ENCODE measurements at regions not wholly inside any gene's neighbourhood (a gene's known extent, or its start where the extent isn't known, plus 50 kb on each side); places are given as distances from the start of the nearest gene placed in this dataset.
"Not testable (repeated sequence)": the region's sequence is repeated elsewhere in the genome, so short reads cannot be mapped to it uniquely, and the experiment has no call there.

DNA sequence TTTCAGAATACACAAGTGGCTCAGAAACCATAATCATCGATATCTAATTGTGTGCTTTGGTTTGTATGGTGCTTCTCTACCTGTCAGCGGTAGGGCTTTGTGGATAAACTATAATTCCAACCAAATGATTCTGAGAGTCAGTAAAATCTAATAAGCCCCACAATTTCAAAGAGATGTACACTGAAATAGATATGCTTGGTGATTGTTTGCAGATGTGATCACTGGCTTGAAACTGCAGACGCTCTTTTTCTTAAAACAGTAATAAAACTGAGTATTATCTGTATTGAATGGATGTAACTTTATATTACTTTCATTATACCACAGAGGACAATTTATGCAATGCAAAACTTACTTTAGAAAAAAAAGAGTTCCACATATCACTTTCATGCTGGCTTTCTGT lies 198.8 kb upstream of the ANXA10 start (continued):
- TF ChIP-seq ZNF670 (tag by site-specific recombination; IDR thresholded peaks at IDR 0.05; ENCODE audit: low read depth), result no peak
- TF ChIP-seq, protein P1, sequence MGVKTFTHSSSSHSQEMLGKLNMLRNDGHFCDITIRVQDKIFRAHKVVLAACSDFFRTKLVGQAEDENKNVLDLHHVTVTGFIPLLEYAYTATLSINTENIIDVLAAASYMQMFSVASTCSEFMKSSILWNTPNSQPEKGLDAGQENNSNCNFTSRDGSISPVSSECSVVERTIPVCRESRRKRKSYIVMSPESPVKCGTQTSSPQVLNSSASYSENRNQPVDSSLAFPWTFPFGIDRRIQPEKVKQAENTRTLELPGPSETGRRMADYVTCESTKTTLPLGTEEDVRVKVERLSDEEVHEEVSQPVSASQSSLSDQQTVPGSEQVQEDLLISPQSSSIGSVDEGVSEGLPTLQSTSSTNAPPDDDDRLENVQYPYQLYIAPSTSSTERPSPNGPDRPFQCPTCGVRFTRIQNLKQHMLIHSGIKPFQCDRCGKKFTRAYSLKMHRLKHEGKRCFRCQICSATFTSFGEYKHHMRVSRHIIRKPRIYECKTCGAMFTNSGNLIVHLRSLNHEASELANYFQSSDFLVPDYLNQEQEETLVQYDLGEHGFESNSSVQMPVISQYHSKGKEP (tag by site-specific recombination; IDR thresholded peaks at IDR 0.05), result no peak
- no peak for TF ChIP-seq ZNF23 (tag by site-specific recombination; IDR thresholded peaks at IDR 0.05; ENCODE audit: borderline replicate concordance)
- TF ChIP-seq ZNF785 (tag by site-specific recombination; IDR thresholded peaks at IDR 0.05), result no peak

GRCh38 chr4:167896260-167896659 lies 196.1 kb upstream of the ANXA10 start:
- H3K4me3 ChIP-seq (ENCODE audit: low read depth, low read length); H3K27ac ChIP-seq (ENCODE audit: extremely low read depth, low read depth, low read length); H3K9me3 ChIP-seq (ENCODE audit: control insufficient read depth, insufficient read depth, low read depth, low read length); POLR2A ChIA-PET; H3K4me1 ChIP-seq (ENCODE audit: control insufficient read depth, insufficient read depth, low read length); CTCF ChIA-PET; H3K36me3 ChIP-seq (ENCODE audit: control insufficient read depth in 2 of 2, insufficient read depth in 1 of 2, low read length in 2 of 2): not testable (repeated sequence)

GRCh38 chr4:167897116-167897515 lies 195.2 kb upstream of the ANXA10 start:
- H3K27ac ChIP-seq (ENCODE audit: extremely low read depth, low read depth, low read length), result no peak overlapping the region
- POLR2A ChIA-PET, result no interaction called here

More at GRCh38 chr4:167897116-167897515, 195.2 kb upstream of the ANXA10 start:
- TF ChIP-seq INSM2 (tag by site-specific recombination; IDR thresholded peaks at IDR 0.05) (no peak), ZNF114 (tag by site-specific recombination; IDR thresholded peaks at IDR 0.05) (no peak), ZNF830 (tag by site-specific recombination; IDR thresholded peaks at IDR 0.05; ENCODE audit: low read depth) (no peak), ZNF18 (tag by site-specific recombination; IDR thresholded peaks at IDR 0.05) (no peak), ZNF211 (tag by site-specific recombination; IDR thresholded peaks at IDR 0.05; ENCODE audit: low read depth) (no peak), ZNF473 (tag by site-specific recombination; IDR thresholded peaks at IDR 0.05) (no peak), ZFP3 (tag by site-specific recombination; IDR thresholded peaks at IDR 0.05; ENCODE audit: low read depth) (no peak), ZNF664 (tag by site-specific recombination; IDR thresholded peaks at IDR 0.05) (no peak), BCL11A (tag by site-specific recombination; IDR thresholded peaks at IDR 0.05; ENCODE audit: low read depth) (no peak), ZNF521 (tag by site-specific recombination; IDR thresholded peaks at IDR 0.05) (no peak), ZNF555 (tag by site-specific recombination; conservative IDR thresholded peaks at IDR 0.05) (no peak), ZBTB48 (tag by site-specific recombination; IDR thresholded peaks at IDR 0.05) (no peak), ZNF654 (tag by site-specific recombination; IDR thresholded peaks at IDR 0.05; ENCODE audit: low read depth) (no peak), ZNF324 (tag by site-specific recombination; IDR thresholded peaks at IDR 0.05) (no peak), GLIS1 (tag by site-specific recombination; IDR thresholded peaks at IDR 0.05) (no peak), EGR2 (tag by site-specific recombination; IDR thresholded peaks at IDR 0.05; ENCODE audit: low read depth) (no peak), ZNF426 (tag by site-specific recombination; IDR thresholded peaks at IDR 0.05) (no peak)
- TF ChIP-seq, protein P2, sequence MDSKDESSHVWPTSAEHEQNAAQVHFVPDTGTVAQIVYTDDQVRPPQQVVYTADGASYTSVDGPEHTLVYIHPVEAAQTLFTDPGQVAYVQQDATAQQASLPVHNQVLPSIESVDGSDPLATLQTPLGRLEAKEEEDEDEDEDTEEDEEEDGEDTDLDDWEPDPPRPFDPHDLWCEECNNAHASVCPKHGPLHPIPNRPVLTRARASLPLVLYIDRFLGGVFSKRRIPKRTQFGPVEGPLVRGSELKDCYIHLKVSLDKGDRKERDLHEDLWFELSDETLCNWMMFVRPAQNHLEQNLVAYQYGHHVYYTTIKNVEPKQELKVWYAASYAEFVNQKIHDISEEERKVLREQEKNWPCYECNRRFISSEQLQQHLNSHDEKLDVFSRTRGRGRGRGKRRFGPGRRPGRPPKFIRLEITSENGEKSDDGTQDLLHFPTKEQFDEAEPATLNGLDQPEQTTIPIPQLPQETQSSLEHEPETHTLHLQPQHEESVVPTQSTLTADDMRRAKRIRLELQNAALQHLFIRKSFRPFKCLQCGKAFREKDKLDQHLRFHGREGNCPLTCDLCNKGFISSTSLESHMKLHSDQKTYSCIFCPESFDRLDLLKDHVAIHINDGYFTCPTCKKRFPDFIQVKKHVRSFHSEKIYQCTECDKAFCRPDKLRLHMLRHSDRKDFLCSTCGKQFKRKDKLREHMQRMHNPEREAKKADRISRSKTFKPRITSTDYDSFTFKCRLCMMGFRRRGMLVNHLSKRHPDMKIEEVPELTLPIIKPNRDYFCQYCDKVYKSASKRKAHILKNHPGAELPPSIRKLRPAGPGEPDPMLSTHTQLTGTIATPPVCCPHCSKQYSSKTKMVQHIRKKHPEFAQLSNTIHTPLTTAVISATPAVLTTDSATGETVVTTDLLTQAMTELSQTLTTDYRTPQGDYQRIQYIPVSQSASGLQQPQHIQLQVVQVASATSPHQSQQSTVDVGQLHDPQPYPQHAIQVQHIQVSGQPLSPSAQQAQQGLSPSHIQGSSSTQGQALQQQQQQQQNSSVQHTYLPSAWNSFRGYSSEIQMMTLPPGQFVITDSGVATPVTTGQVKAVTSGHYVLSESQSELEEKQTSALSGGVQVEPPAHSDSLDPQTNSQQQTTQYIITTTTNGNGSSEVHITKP (tag by site-specific recombination; IDR thresholded peaks at IDR 0.05), result no peak
- TF ChIP-seq, protein P1 (tag by site-specific recombination; IDR thresholded peaks at IDR 0.05), result no peak
- Histone ChIP-seq H3K4me3 (ENCODE audit: low read depth, low read length) (no peak overlapping the region), H3K36me3 (ENCODE audit: control insufficient read depth in 2 of 2, insufficient read depth in 1 of 2, low read length in 2 of 2) (no peaks in the 10 kb centered on the region), H3K4me1 (ENCODE audit: control insufficient read depth, insufficient read depth, low read length) (no peaks in the 10 kb centered on the region), H3K9me3 (ENCODE audit: control insufficient read depth, insufficient read depth, low read depth, low read length) (no peaks in the 10 kb centered on the region)
- CTCF ChIA-PET, result no interaction called here
